Cardiac muscle cell (in vitro differentiated cells and primary cell): ENCODE measurements at regions not wholly inside any gene's neighbourhood (a gene's known extent, or its start where the extent isn't known, plus 50 kb on each side); places are given as distances from the start of the nearest gene placed in this dataset.

ENCODE experiments used
- DNase-seq, 2 donors: peaks; one replicate each; pipeline versions ENCODE4 v3.0.0 to v3.0.0-alpha.2; 2010 to 2017; ENCODE audit warnings: low read depth in 1 of 2, low spot score in 1 of 2
- H3K27ac ChIP-seq: fragments of 200-600 bp; sonication (generic); 2 replicates; pipeline ENCODE4 v1.5.1; 2016
- H3K27me3 ChIP-seq: fragments of 200-600 bp; sonication (generic); 2 replicates; pipeline ENCODE4 v1.6.0; 2016; ENCODE audit warnings: control low read depth
- H3K36me3 ChIP-seq: fragments of 200-600 bp; sonication (generic); 2 replicates; pipeline ENCODE4 v1.5.1; 2016; ENCODE audit warnings: control low read depth
- H3K4me1 ChIP-seq: fragments of 200-600 bp; sonication (generic); 2 replicates; pipeline ENCODE4 v1.8.1; 2017; ENCODE audit warnings: low read depth, mild to moderate bottlenecking, mixed run types
- H3K4me3 ChIP-seq: fragments of 200-600 bp; sonication (generic); 2 replicates; pipeline ENCODE4 v1.5.1; 2016; ENCODE audit warnings: mild to moderate bottlenecking
- H3K9me3 ChIP-seq: fragments of 200-600 bp; sonication (generic); 2 replicates; pipeline ENCODE4 v1.5.1; 2017; ENCODE audit warnings: low read depth, mild to moderate bottlenecking, control low read depth
- CTCF ChIP-seq: IDR thresholded peaks from 2 replicates; pipeline ENCODE4 v1.5.1; 2012; ENCODE audit warnings: low read depth, mild to moderate bottlenecking, low read length

- Histone ChIP-seq H3K4me3 (no peak overlapping the region), H3K4me1 (no peaks in the 10 kb centered on the region), H3K27ac (no peak overlapping the region), H3K9me3 (no peaks in the 10 kb centered on the region), H3K36me3 (no peaks in the 10 kb centered on the region), H3K27me3 (no peaks in the 10 kb centered on the region)
- no peak for DNase-seq
- TF ChIP-seq CTCF: no peak
Observed at GRCh38 chr9:32915802-32916201, 85.6 kb downstream of the APTX start.

GRCh38 chr9:32918628-32919027, 82.8 kb downstream of the APTX start:
- Histone ChIP-seq H3K36me3 (no peaks in the 10 kb centered on the region), H3K9me3 (no peaks in the 10 kb centered on the region), H3K27ac (no peak overlapping the region), H3K27me3 (no peaks in the 10 kb centered on the region), H3K4me3 (no peak overlapping the region), H3K4me1 (no peaks in the 10 kb centered on the region)
- DNase-seq: no peak
- no peak for TF ChIP-seq CTCF
